MCF 10A (cell line): ENCODE measurements at regions not wholly inside any gene's neighbourhood (a gene's known extent, or its start where the extent isn't known, plus 50 kb on each side); places are given as distances from the start of the nearest gene placed in this dataset.

Source experiments
- BruUV-seq: library from RNA; stranded (reverse); fragments of 400-500 nt; replicated peaks from 2 replicates; lab custom pipeline; 2021; lab: Mats Ljungman, UMichigan
- CTCF ChIA-PET: fragments of 300-600 bp; sonication (Branson Sonifier 250); formaldehyde crosslinking; extraction: SDS; loops from one replicate; lab custom pipeline; 2021; ENCODE audit warnings: antibody characterized with exemption, inconsistent platforms; lab: Yijun Ruan, JAX
- POLR2A ChIA-PET: fragments of 300-600, 350-650 bp; sonication (Branson Sonifier 250); formaldehyde crosslinking; extraction: SDS; loops from one replicate; lab custom pipeline; 2020; ENCODE audit warnings: antibody characterized with exemption, inconsistent platforms; lab: Yijun Ruan, JAX
- DNase-seq: peaks from one replicate; pipeline ENCODE4 v3.0.0-alpha.2; 2018; ENCODE audit not compliant: unreplicated experiment
- H3K27ac Mint-ChIP-seq: one replicate; pipeline ENCODE4 v1.8.0; 2022; ENCODE audit warnings: mild to moderate bottlenecking, low read depth, mixed read lengths; ENCODE audit not compliant: unreplicated experiment
- H3K27me3 Mint-ChIP-seq: one replicate; pipeline ENCODE4 v1.8.0; 2022; ENCODE audit warnings: mixed read lengths; ENCODE audit not compliant: insufficient read depth, unreplicated experiment
- H3K36me3 Mint-ChIP-seq: one replicate; pipeline ENCODE4 v1.8.0; 2022; ENCODE audit warnings: mild to moderate bottlenecking, moderate library complexity, mixed read lengths; ENCODE audit not compliant: insufficient read depth, unreplicated experiment
- H3K4me1 Mint-ChIP-seq: one replicate; pipeline ENCODE4 v1.8.0; 2022; ENCODE audit warnings: mixed read lengths; ENCODE audit not compliant: insufficient read depth, unreplicated experiment
- H3K4me3 Mint-ChIP-seq: one replicate; pipeline ENCODE4 v1.8.0; 2022; ENCODE audit warnings: mild to moderate bottlenecking, moderate library complexity, mixed read lengths; ENCODE audit not compliant: unreplicated experiment
- H3K9me3 Mint-ChIP-seq: one replicate; pipeline ENCODE4 v1.8.0; 2022; ENCODE audit warnings: mixed read lengths; ENCODE audit not compliant: unreplicated experiment
- CTCF ChIP-seq: fragments of 200-600 bp; IDR thresholded peaks from one replicate; pipeline ENCODE4 v1.8.0; 2022; ENCODE audit warnings: antibody characterized with exemption, mild to moderate bottlenecking; ENCODE audit not compliant: unreplicated experiment
- intact Hi-C: fragments of 100-400 bp; cut with micrococcal nuclease; formaldehyde crosslinking; loops from 2 replicates; pipeline ENCODE4 v1.14.1; 2022

GRCh38 chr4:176409627-176410026, 89.9 kb downstream of the SPCS3 start:
- ChIA-PET POLR2A (interaction anchor here (1.0 to 1.2 kb wide), 2 partner anchors 10 to 15 kb away, joined by 3 read pairs; no protein-coding TSS in a partner anchor), CTCF (interaction anchor here (0.7 to 1.3 kb wide), 3 partner anchors 23 to 638 kb away, joined by 3 to 4 read pairs (median 3); no protein-coding TSS in a partner anchor)
- Mint-ChIP-seq H3K27ac (no peak overlapping the region), H3K4me1 (peaks cover 4% of the 10 kb centered on the region), H3K4me3 (no peak overlapping the region), H3K27me3 (no peaks in the 10 kb centered on the region), H3K9me3 (peaks cover 10% of the 10 kb centered on the region), H3K36me3 (no peaks in the 10 kb centered on the region)
- TF ChIP-seq CTCF: no peak
- no peak for DNase-seq
- intact Hi-C loops: loop anchor here (10.0 kb wide), 1 partner anchor 125 kb away; no protein-coding TSS in a partner anchor
- BruUV-seq: no TSS peak

- Mint-ChIP-seq H3K36me3 (no peaks in the 10 kb centered on the region), H3K4me1 (no peaks in the 10 kb centered on the region), H3K27ac (no peak overlapping the region), H3K27me3 (no peaks in the 10 kb centered on the region), H3K9me3 (peaks cover 18% of the 10 kb centered on the region), H3K4me3 (no peak overlapping the region)
- no TSS peak for BruUV-seq
- ChIA-PET POLR2A (no interaction called here), CTCF (interaction anchor here (0.6 kb wide), 1 partner anchor 927 kb away, joined by 3 read pairs; no protein-coding TSS in a partner anchor)
- intact Hi-C loops: no loop called here
- TF ChIP-seq CTCF: no peak
- DNase-seq: no peak
These were observed 93.4 kb downstream of the SPCS3 start for GRCh38 chr4:176413171-176413570.

- no peaks in the 10 kb centered on the region for H3K36me3 Mint-ChIP-seq
- no peak overlapping the region for H3K4me3 Mint-ChIP-seq
- ChIA-PET CTCF (no interaction called here), POLR2A (no interaction called here)
- no peaks in the 10 kb centered on the region for H3K27me3 Mint-ChIP-seq
- H3K9me3 Mint-ChIP-seq: peaks cover 5% of the 10 kb centered on the region
- intact Hi-C loops: no loop called here
- no peak overlapping the region for H3K27ac Mint-ChIP-seq
- BruUV-seq: no TSS peak
- no peak for DNase-seq
- TF ChIP-seq CTCF: no peak
- H3K4me1 Mint-ChIP-seq: no peaks in the 10 kb centered on the region
These were observed 102.2 kb downstream of the SPCS3 start for GRCh38 chr4:176422001-176422400.

- no peaks in the 10 kb centered on the region for H3K4me1 Mint-ChIP-seq
- H3K27ac Mint-ChIP-seq: no peak overlapping the region
- ChIA-PET CTCF (no interaction called here), POLR2A (no interaction called here)
- intact Hi-C loops: no loop called here
- H3K9me3 Mint-ChIP-seq: peaks cover under 1% of the 10 kb centered on the region
- no peak for DNase-seq
- BruUV-seq: no TSS peak
- TF ChIP-seq CTCF: no peak
- H3K36me3 Mint-ChIP-seq: no peaks in the 10 kb centered on the region
- H3K27me3 Mint-ChIP-seq: no peaks in the 10 kb centered on the region
- H3K4me3 Mint-ChIP-seq: no peak overlapping the region
These were observed 102.7 kb downstream of the SPCS3 start for GRCh38 chr4:176422511-176422910.
